ENCODE measurements at regions not wholly inside any gene's neighbourhood (a gene's known extent, or its start where the extent isn't known, plus 50 kb on each side); places are given as distances from the start of the nearest gene placed in this dataset.

DNA sequence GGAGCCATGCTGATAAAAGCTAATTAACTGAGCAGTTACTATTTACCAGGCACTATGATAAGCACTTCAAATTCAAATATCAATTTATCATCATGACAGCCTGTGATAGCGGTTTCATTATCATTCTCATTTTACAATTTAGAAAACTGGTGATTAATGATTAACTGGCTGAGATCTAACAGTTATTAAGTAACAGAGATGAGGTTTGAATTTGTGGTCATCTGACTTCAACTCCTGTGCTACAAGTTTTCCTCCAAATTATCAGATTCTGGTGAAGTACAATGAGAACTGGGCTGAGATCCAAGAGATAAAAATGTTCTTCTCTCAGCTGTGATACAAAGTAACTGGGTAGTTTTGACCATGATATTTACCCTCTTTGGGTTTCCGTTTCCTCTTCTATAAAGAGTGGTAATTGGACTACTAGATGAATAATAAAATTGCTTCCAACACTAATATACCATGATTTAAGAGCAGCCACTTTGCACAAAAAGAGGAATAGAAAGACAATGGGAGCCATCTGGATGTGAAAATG, 74.5 kb upstream of the CCNG1 start:
- no peak for FAIRE-seq
- TF ChIP-seq GATA2 (IDR thresholded peaks at IDR 0.05; ENCODE audit: insufficient read depth, insufficient read length, low read depth, low read length) (no peak), POLR2A (IDR thresholded peaks at IDR 0.05; ENCODE audit: low read depth, low read length) (no peak)
- intact Hi-C loops (cut with micrococcal nuclease): no loop called here
- Histone ChIP-seq H3K9ac (replicated peaks; ENCODE audit: extremely low read depth, insufficient read depth, low read length) (no peak overlapping the region), H3K4me3 (replicated peaks in 1 of 3; ENCODE audit: insufficient read depth in 1 of 3, low read depth in 1 of 3, low read length in 3 of 3) (no peak overlapping the region), H2AFZ (ENCODE audit: low read depth, low read length) (no peak overlapping the region), H4K20me1 (replicated peaks; ENCODE audit: control insufficient read depth, extremely low read depth, insufficient read depth, low read length) (no peaks in the 10 kb centered on the region), H3K9me3 (replicated peaks; ENCODE audit: control insufficient read depth, insufficient read depth, low read length) (no peaks in the 10 kb centered on the region), H3K9me1 (replicated peaks; ENCODE audit: control insufficient read depth, extremely low read depth, insufficient read depth, low read length) (no peaks in the 10 kb centered on the region), H3K4me1 (ENCODE audit: control insufficient read depth, extremely low read depth, insufficient read depth, low read length) (no peaks in the 10 kb centered on the region), H3K79me2 (ENCODE audit: control insufficient read depth, insufficient read depth, low read length) (no peaks in the 10 kb centered on the region), H3K27me3 (ENCODE audit: control insufficient read depth in 2 of 2, insufficient read depth in 2 of 2, low read length in 2 of 2) (no peaks in the 10 kb centered on the region), H3K4me2 (ENCODE audit: insufficient read depth, low read length) (no peak overlapping the region), H3K27ac (ENCODE audit: insufficient read depth, low read depth, low read length) (no peak overlapping the region), H3K36me3 (ENCODE audit: control insufficient read depth in 2 of 2, extremely low read depth in 1 of 2, insufficient read depth in 2 of 2, low read length in 2 of 2) (no peaks in the 10 kb centered on the region)
- ChIA-PET POLR2A (no interaction called here), CTCF (interaction anchor here (0.6 to 1.0 kb wide), 2 partner anchors 15 to 16 kb away, joined by 4 read pairs; no protein-coding TSS in a partner anchor)
- BruUV-seq (replicated peaks): no TSS peak
- DNase-seq (ENCODE audit: low read depth, low spot score): no peak
- dilution Hi-C loops (cut with MboI; ENCODE audit: extremely low pct_ligation_motif_present, low sequenced_read_pairs): no loop called here

DNA sequence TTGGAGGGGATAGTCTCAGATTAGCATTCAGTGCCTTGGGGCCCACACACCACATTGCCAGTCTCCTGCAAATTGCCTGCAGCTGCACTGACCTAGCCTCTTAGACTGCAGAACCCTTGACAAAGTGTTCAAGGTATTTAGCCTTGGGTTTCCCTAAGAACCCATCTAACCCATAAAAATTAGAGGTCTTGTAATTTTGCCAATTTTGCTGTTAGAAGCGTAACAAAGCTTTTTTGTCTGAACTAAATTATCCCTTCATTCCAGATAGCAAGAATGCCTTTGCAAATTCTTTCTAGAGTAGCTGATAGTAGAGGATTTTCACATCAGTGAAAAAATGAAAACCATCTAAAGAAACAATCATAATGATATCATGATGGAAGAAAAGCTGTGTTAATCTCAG, 74.0 kb upstream of the CCNG1 start:
- intact Hi-C loops (cut with micrococcal nuclease): no loop called here

More for the DNA sequence above, 74.0 kb upstream of the CCNG1 start:
- Histone ChIP-seq H3K9ac (replicated peaks; ENCODE audit: extremely low read depth, insufficient read depth, low read length) (no peak overlapping the region), H4K20me1 (replicated peaks; ENCODE audit: control insufficient read depth, extremely low read depth, insufficient read depth, low read length) (no peaks in the 10 kb centered on the region), H3K79me2 (ENCODE audit: control insufficient read depth, insufficient read depth, low read length) (no peaks in the 10 kb centered on the region), H3K27me3 (ENCODE audit: control insufficient read depth in 2 of 2, insufficient read depth in 2 of 2, low read length in 2 of 2) (no peaks in the 10 kb centered on the region), H3K4me2 (ENCODE audit: insufficient read depth, low read length) (no peak overlapping the region), H3K36me3 (ENCODE audit: control insufficient read depth in 2 of 2, extremely low read depth in 1 of 2, insufficient read depth in 2 of 2, low read length in 2 of 2) (no peaks in the 10 kb centered on the region), H3K9me3 (replicated peaks; ENCODE audit: control insufficient read depth, insufficient read depth, low read length) (no peaks in the 10 kb centered on the region), H3K27ac (ENCODE audit: insufficient read depth, low read depth, low read length) (no peak overlapping the region), H3K4me1 (ENCODE audit: control insufficient read depth, extremely low read depth, insufficient read depth, low read length) (no peaks in the 10 kb centered on the region), H3K4me3 (replicated peaks in 1 of 3; ENCODE audit: insufficient read depth in 1 of 3, low read depth in 1 of 3, low read length in 3 of 3) (no peak overlapping the region), H2AFZ (ENCODE audit: low read depth, low read length) (no peak overlapping the region), H3K9me1 (replicated peaks; ENCODE audit: control insufficient read depth, extremely low read depth, insufficient read depth, low read length) (no peaks in the 10 kb centered on the region)
- TF ChIP-seq POLR2A (IDR thresholded peaks at IDR 0.05; ENCODE audit: low read depth, low read length) (no peak), EZH2 (IDR thresholded peaks at IDR 0.05; ENCODE audit: borderline replicate concordance, low read depth, low read length, severe bottlenecking) (no peak), GATA2 (IDR thresholded peaks at IDR 0.05; ENCODE audit: insufficient read depth, insufficient read length, low read depth, low read length) (no peak), JUN (IDR thresholded peaks at IDR 0.05; ENCODE audit: borderline replicate concordance, insufficient read depth, insufficient read length, low read depth) (no peak), MYC (IDR thresholded peaks at IDR 0.05; ENCODE audit: low read depth, low read length) (no peak), FOS (IDR thresholded peaks at IDR 0.05; ENCODE audit: borderline replicate concordance, insufficient read depth, low read length) (no peak), POLR2AphosphoS5 (IDR thresholded peaks at IDR 0.05; ENCODE audit: insufficient read depth, low read depth, low read length) (no peak)
- TF ChIP-seq, protein P1, sequence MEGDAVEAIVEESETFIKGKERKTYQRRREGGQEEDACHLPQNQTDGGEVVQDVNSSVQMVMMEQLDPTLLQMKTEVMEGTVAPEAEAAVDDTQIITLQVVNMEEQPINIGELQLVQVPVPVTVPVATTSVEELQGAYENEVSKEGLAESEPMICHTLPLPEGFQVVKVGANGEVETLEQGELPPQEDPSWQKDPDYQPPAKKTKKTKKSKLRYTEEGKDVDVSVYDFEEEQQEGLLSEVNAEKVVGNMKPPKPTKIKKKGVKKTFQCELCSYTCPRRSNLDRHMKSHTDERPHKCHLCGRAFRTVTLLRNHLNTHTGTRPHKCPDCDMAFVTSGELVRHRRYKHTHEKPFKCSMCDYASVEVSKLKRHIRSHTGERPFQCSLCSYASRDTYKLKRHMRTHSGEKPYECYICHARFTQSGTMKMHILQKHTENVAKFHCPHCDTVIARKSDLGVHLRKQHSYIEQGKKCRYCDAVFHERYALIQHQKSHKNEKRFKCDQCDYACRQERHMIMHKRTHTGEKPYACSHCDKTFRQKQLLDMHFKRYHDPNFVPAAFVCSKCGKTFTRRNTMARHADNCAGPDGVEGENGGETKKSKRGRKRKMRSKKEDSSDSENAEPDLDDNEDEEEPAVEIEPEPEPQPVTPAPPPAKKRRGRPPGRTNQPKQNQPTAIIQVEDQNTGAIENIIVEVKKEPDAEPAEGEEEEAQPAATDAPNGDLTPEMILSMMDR (IDR thresholded peaks at IDR 0.05; ENCODE audit: extremely low read depth in 1 of 2, insufficient read depth in 1 of 2, low read depth in 1 of 2, low read length in 2 of 2): no peak
- TF ChIP-seq, protein P2, sequence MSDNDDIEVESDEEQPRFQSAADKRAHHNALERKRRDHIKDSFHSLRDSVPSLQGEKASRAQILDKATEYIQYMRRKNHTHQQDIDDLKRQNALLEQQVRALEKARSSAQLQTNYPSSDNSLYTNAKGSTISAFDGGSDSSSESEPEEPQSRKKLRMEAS (IDR thresholded peaks at IDR 0.05; ENCODE audit: insufficient read depth, insufficient read length): no peak
- FAIRE-seq (no peak), DNase-seq (ENCODE audit: low read depth, low spot score) (no peak)
- no TSS peak for BruUV-seq (replicated peaks)
- dilution Hi-C loops (cut with MboI; ENCODE audit: extremely low pct_ligation_motif_present, low sequenced_read_pairs): no loop called here
- CTCF ChIA-PET: interaction anchor here (1.0 kb wide), 1 partner anchor 16 kb away, joined by 4 read pairs; no protein-coding TSS in a partner anchor
- POLR2A ChIA-PET: no interaction called here

All from endothelial cell of umbilical vein (primary cell).